C4-2B (cell line): ENCODE measurements at regions not wholly inside any gene's neighbourhood (a gene's known extent, or its start where the extent isn't known, plus 50 kb on each side); places are given as distances from the start of the nearest gene placed in this dataset.

Experiments
- H3K27ac ChIP-seq: fragments of 450-650 bp; 2 replicates; pipeline ENCODE4 v1.5.1; 2017
- ZFX ChIP-seq: fragments of 450-650 bp; IDR thresholded peaks from 2 replicates; pipeline ENCODE4 v1.6.1; 2017
- TF ChIP-seq, protein P1 (sequence below): fragments of 450-650 bp; conservative IDR thresholded peaks from 2 replicates; pipeline ENCODE4 v1.5.1; 2017; ENCODE audit warnings: mild to moderate bottlenecking

DNA sequence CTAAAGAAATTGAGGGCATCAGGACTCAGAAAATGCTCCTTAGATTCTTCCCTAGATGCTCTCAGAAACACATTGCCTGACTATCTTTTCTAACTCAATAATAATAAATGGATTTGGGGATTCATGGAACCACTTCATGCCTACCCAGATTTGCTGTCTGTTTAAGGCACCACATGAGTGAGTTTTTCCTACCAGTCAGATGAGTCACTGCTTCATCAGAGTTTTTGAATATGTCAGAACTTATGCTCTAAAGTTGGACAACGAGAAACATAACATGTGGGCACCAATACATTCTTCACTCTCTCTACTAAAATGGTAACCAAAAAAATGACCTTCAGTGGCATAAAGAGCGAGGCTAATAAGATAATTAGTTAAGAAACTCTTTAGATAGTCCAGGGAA, 1135.1 kb downstream of the TUSC7 start:
- no peak overlapping the region for H3K27ac ChIP-seq
- no peak for TF ChIP-seq ZFX
- TF ChIP-seq, protein P1, sequence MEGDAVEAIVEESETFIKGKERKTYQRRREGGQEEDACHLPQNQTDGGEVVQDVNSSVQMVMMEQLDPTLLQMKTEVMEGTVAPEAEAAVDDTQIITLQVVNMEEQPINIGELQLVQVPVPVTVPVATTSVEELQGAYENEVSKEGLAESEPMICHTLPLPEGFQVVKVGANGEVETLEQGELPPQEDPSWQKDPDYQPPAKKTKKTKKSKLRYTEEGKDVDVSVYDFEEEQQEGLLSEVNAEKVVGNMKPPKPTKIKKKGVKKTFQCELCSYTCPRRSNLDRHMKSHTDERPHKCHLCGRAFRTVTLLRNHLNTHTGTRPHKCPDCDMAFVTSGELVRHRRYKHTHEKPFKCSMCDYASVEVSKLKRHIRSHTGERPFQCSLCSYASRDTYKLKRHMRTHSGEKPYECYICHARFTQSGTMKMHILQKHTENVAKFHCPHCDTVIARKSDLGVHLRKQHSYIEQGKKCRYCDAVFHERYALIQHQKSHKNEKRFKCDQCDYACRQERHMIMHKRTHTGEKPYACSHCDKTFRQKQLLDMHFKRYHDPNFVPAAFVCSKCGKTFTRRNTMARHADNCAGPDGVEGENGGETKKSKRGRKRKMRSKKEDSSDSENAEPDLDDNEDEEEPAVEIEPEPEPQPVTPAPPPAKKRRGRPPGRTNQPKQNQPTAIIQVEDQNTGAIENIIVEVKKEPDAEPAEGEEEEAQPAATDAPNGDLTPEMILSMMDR = no peak

DNA sequence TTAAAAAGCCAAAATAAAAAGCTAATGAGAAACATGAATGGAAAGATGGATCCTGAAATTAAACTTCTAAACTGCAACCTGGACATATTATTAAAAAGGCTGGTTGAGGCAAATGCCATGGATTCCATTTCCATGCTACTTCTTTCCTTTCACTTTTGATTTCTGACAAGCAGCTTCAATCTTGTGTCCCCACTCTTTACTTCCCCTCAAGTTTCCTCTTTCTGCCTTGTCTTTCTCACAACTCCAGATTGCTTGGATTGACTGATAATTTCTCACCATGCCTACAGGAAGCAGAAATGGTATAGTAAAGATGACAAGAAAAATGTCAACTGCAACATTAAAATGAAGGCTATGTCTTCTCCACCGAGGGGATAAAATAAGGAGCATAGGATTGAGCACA, 1136.7 kb downstream of the TUSC7 start:
- TF ChIP-seq, protein P1 = no peak
- no peak for TF ChIP-seq ZFX
- no peak overlapping the region for H3K27ac ChIP-seq

DNA sequence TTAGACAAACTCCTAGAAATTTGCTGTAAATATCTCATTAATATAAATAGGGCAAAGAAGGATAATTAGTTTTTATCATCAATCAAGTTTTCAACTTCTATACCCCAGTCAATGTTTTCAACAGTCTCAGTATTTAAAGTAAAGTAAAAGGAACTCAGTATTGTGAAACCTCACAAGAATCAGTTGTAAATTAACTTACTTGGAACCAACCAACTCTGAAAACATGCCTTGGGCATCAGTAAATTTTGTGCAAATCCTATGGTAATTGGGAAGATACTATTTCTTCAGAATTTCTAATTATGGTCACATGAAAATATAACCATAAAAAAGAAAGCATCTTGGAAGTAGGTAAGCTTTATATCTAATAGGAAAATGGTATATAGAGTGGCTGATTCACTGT, 1139.0 kb downstream of the TUSC7 start:
- TF ChIP-seq, protein P1 = no peak
- no peak for TF ChIP-seq ZFX
- no peak overlapping the region for H3K27ac ChIP-seq

DNA sequence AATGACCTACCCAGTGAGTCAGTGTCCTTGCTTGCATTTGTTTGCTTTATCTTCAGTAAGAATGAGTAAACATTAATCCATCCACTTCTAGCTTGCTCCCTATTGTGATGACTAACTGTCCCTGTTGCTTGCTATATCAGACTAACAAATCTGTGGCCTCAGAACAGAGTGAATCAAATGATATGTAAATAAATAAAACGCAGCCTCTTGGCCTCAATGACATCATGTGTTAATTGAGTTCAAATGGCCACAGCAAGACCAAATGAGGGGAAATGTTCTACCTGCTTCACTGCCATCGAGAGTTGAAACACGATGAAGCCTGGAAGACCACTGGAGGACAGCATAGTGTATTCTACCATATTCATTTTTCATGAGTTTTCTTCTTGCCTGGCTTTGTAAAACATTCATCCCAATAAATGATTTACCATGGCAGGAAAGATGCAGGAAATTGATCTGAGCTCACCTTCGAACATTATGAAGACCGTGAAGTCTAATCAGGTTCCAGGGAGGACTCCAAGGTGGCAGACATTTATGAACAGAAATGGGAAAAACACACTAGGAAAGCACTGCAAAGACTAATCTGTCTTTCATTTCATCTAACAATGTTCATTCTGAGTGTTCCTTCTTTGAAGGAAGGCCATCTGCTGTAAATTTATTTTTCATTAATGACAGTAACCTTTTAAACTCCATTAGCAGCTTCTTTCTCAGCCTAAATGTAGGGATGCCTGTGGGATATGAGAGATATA, 1144.5 kb downstream of the TUSC7 start:
- no peak overlapping the region for H3K27ac ChIP-seq
- TF ChIP-seq, protein P1 = no peak
- no peak for TF ChIP-seq ZFX

DNA sequence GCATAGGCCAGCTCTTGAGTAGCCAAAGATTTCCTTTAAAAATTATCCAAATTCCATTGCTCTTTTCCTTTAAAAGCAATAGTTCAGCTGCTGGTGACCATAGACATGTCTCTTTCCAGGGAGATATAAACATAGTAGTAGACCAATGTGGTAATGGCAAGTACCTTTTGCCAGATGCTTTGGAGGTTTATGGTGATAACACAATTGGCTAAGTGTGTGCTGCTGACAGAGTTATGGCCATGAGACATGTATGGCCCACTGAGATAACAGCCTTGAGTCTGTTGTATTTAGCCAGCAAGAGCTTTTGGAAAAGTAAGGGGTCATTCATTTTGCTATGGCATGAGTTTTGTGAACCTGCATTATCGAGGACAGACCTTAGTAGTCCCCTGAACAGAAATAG, 1146.8 kb downstream of the TUSC7 start:
- H3K27ac ChIP-seq = no peak overlapping the region
- TF ChIP-seq, protein P1 = no peak
- no peak for TF ChIP-seq ZFX

DNA sequence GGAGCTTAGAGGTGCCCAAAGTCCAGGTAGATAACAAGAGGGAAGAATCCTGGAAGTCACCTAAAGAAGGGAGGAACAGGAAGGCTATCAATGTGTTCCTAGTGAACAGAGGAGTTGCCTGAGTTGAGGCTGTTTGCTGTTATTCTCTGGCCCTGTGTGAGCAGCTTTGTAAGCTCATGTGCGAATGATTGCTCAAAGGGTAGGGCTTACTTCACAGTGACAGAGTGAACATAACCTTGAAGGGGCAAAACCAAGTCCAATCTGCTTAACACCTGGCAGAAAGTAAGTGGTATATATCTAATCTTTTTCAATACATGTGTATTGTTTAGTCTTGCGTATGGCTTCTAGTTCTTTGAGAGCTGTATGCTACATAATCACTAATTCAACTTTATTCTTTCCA, 1153.6 kb downstream of the TUSC7 start:
- TF ChIP-seq, protein P1 = no peak
- TF ChIP-seq ZFX = no peak
- no peak overlapping the region for H3K27ac ChIP-seq

DNA sequence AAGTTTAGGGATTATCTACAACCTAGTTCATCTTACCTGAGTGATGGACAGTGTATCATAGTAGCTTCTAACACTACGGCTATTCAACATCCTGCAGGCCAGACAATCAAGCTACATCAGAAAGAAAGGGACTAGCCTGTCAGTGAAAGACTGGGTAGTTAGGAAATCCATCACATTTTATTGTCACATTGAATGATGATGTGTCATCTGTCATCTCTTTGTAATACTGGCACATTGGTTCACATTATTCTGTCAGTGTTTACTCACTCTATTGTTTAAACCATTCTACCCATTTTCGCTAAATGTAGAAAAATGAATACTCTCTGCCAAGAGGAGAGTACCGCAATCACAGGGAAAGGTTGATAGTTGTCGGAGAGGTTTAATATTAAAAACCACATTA, 1155.8 kb downstream of the TUSC7 start:
- no peak overlapping the region for H3K27ac ChIP-seq
- TF ChIP-seq, protein P1 = no peak
- no peak for TF ChIP-seq ZFX
